IPS-18a (cell line): ENCODE measurements at regions not wholly inside any gene's neighbourhood (a gene's known extent, or its start where the extent isn't known, plus 50 kb on each side); places are given as distances from the start of the nearest gene placed in this dataset.

Source experiments
- H3K27ac ChIP-seq: one replicate; pipeline ENCODE4 v1.5.1; 2013; ENCODE audit warnings: low read length
- H3K27me3 ChIP-seq: one replicate; pipeline ENCODE4 v1.6.1; 2013; ENCODE audit warnings: mild to moderate bottlenecking, low read length; ENCODE audit not compliant: control insufficient read depth, insufficient read depth
- H3K36me3 ChIP-seq: one replicate; pipeline ENCODE4 v1.6.1; 2013; ENCODE audit warnings: low read depth, low read length; ENCODE audit not compliant: control insufficient read depth
- H3K4me1 ChIP-seq: one replicate; pipeline ENCODE4 v1.6.1; 2013; ENCODE audit warnings: low read depth, low read length; ENCODE audit not compliant: control insufficient read depth
- H3K4me3 ChIP-seq: one replicate; pipeline ENCODE4 v1.5.1; 2013; ENCODE audit warnings: low read length
- H3K9ac ChIP-seq: one replicate; pipeline ENCODE4 v1.6.1; 2013; ENCODE audit warnings: mild to moderate bottlenecking, low read length, moderate library complexity
- H3K9me3 ChIP-seq: one replicate; pipeline ENCODE4 v1.6.1; 2013; ENCODE audit warnings: low read depth, low read length; ENCODE audit not compliant: control insufficient read depth

DNA sequence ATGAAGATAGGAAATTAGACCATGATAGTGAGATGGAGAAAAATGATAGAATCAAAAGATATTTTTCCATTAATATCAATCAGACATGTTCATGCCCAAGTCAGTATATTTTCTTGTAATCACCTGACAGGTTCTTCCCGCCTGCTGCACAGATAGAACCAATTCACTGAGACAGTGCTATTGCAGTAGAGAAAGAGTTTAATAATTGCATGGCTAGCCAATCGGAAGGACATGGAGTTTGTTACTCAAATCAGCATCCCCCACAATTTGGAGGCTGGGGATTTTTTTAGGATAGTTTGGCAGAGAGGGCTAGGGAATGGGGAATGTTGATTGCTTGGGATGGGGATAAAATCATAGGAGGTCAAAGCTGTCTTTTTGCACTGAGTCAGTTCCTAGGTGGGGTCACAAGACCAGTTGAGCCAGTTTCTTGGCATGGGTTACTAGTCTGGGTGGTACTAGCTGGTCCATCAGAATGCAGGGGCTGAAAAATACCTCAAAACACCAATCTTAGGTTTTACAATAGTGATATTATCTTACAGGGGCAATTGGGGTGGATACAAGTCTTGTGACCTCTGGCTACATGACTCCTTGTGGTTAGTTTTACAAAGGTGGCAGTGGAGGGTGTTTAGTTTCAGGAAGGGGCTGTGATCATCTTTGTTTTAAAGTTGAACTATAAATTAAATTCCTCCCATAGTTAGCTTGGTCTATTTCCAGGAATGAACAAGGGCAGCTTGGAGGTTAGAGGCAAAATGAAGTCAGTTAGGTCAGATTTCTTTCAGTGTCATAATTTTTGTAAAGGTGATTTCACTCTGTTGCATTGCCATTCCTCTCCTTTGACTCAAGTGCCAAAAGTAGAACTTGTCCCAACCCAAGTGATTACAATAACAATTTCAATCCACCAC is 100.3 kb upstream of the PDE5A start:
- H3K9ac ChIP-seq, result no peak overlapping the region
- H3K4me3 ChIP-seq, result no peak overlapping the region
- H3K9me3 ChIP-seq, result no peaks in the 10 kb centered on the region
- H3K36me3 ChIP-seq, result no peaks in the 10 kb centered on the region
- H3K27me3 ChIP-seq, result no peaks in the 10 kb centered on the region
- no peak overlapping the region for H3K27ac ChIP-seq
- H3K4me1 ChIP-seq, result peaks cover 9% of the 10 kb centered on the region

DNA sequence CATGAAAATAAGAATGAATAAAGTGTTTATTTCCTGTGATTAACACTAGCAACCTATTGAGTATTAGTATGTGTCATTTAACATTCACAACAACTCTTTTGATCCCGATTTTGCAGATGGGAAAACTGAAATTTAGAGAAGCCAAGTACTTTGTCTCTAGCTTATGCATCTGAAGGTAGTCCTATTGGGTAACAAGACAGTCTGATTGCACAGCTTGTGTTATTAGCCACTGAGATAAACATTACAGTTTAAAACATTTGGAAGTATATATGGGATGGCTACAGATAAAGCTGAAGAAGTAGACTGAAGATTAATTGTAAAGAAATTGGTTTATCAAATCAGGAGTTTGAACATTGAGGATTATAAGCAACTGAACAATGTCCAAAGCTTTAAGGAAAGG is 99.6 kb upstream of the PDE5A start:
- Histone ChIP-seq H3K27ac (no peak overlapping the region), H3K9me3 (no peaks in the 10 kb centered on the region), H3K36me3 (no peaks in the 10 kb centered on the region), H3K4me1 (peaks cover 9% of the 10 kb centered on the region), H3K27me3 (no peaks in the 10 kb centered on the region), H3K9ac (no peak overlapping the region), H3K4me3 (no peak overlapping the region)

DNA sequence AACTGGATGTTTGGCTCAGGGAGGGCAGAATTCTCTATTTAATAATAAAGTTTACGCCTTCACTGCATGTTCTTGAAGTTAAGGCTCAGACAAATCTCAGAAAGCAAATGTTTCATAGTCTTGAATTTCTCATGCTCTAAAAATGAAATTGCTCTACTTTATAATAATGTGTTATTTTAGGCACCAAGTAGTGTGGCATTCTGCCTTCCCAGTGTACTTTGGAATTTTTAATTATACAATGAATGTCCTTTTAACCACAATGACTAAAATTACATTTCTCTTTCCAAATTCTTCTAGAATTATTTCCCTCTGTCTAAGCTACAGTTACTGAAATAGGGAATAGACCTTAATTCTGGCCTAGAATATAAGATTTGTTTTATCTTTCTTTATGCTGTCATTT is 97.9 kb upstream of the PDE5A start:
- Histone ChIP-seq H3K27ac (no peak overlapping the region), H3K9ac (no peak overlapping the region)

DNA sequence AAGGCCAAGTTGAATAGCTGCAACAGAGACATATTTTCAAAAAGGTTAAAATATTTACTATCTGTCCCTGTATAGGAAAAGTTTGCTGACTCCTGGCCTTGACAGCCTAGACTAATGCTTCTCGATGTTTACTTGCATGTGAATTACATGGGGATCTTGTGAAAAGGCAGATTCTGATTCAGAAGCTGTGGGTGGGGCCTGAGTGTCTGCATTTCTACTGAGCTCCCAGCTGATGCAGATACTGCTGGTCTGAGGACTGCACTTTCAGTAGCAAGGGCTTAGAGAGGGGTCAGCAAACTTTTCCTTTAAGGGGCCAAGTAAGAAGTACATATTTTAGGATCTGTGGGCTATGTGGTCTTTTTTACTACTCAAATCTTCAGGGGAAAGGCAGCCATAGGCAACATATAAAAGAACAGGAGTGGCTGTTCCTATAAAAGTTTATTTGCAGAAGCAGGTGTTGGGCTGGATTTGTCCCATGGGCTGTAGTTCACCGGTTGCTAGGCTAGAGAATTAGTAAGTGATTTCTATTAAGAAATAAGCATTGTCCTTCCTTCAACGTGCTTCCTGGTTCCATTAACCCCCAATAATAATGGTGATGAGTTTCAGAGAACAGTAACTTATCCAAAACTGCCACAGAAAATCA is 97.2 kb upstream of the PDE5A start:
- no peak overlapping the region for H3K9ac ChIP-seq
- H3K27ac ChIP-seq, result no peak overlapping the region
- peaks cover 9% of the 10 kb centered on the region for H3K4me1 ChIP-seq

More for the DNA sequence above, 97.9 kb upstream of the PDE5A start:
- no peaks in the 10 kb centered on the region for H3K9me3 ChIP-seq
- no peaks in the 10 kb centered on the region for H3K36me3 ChIP-seq
- peaks cover 9% of the 10 kb centered on the region for H3K4me1 ChIP-seq
- no peaks in the 10 kb centered on the region for H3K27me3 ChIP-seq
- no peak overlapping the region for H3K4me3 ChIP-seq

DNA sequence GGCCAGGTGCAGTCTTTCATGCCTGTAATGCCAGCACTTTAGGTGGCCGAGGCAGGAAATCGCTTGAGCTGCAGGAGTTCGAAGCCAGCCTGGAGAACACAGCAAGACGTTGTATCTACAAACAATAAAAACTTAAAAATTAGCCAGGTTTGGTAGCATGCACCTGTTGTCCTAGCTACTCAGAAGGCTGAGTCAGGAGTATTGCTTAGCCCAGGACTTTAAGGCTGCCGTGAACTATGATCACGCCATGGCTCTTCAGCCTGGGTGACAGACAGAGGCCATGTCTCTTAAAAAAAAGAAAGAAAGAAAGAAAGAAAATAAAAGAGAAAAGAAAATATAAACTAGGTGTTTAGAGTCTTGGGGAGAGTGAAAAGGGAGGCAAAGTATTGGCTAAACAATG is 96.4 kb upstream of the PDE5A start:
- no peak overlapping the region for H3K9ac ChIP-seq
- peaks cover 9% of the 10 kb centered on the region for H3K4me1 ChIP-seq
- no peak overlapping the region for H3K4me3 ChIP-seq
- no peaks in the 10 kb centered on the region for H3K9me3 ChIP-seq
- H3K27me3 ChIP-seq, result no peaks in the 10 kb centered on the region
- no peak overlapping the region for H3K27ac ChIP-seq
- H3K36me3 ChIP-seq, result no peaks in the 10 kb centered on the region

More for the DNA sequence above, 97.2 kb upstream of the PDE5A start:
- Histone ChIP-seq H3K9me3 (no peaks in the 10 kb centered on the region), H3K36me3 (no peaks in the 10 kb centered on the region), H3K27me3 (no peaks in the 10 kb centered on the region), H3K4me3 (no peak overlapping the region)

DNA sequence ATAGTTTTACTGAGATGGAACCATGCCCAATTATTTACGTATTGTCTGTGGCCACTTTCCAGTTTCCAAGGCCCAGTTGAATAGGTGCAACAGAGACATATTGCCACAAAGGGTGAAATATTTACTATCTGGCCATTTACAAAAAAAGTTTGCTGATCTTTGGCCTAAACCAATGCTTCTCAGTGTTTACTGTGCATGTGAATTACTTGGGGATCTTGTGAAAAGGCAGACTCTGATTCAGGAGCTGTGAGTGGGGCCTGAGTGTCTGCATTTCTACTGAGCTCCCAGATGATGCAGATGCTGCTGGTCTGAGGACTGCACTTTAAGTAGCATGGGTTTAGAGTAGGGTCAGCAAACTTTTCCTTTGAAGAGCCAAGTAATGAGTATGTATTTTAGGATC is 94.1 kb upstream of the PDE5A start:
- Histone ChIP-seq H3K9me3 (peaks cover 6% of the 10 kb centered on the region), H3K27me3 (no peaks in the 10 kb centered on the region), H3K36me3 (no peaks in the 10 kb centered on the region), H3K4me3 (no peak overlapping the region), H3K9ac (no peak overlapping the region), H3K27ac (no peak overlapping the region), H3K4me1 (peaks cover 9% of the 10 kb centered on the region)

DNA sequence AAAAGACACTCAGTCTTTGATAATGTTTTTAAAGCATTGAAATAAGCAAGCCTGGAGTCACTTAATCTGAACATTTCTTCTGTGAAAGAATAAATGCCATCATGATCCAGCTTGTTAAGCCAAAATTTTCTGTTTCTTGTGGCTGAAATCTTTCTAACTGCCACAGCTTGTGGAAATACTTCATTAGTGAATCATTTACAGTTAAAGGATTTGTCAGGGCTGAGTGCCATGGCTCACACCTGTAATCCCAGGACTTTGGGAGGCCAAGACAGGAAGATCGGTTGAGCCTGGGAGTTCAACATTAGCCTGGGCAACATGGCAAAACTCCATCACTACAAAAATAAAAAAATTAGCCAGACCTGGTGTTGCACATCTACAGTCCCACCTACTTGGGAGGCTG is 93.3 kb upstream of the PDE5A start:
- no peaks in the 10 kb centered on the region for H3K27me3 ChIP-seq
- peaks cover 6% of the 10 kb centered on the region for H3K9me3 ChIP-seq
- no peak overlapping the region for H3K9ac ChIP-seq
- H3K27ac ChIP-seq, result no peak overlapping the region
- peaks cover 9% of the 10 kb centered on the region for H3K4me1 ChIP-seq
- H3K4me3 ChIP-seq, result no peak overlapping the region
- H3K36me3 ChIP-seq, result no peaks in the 10 kb centered on the region

DNA sequence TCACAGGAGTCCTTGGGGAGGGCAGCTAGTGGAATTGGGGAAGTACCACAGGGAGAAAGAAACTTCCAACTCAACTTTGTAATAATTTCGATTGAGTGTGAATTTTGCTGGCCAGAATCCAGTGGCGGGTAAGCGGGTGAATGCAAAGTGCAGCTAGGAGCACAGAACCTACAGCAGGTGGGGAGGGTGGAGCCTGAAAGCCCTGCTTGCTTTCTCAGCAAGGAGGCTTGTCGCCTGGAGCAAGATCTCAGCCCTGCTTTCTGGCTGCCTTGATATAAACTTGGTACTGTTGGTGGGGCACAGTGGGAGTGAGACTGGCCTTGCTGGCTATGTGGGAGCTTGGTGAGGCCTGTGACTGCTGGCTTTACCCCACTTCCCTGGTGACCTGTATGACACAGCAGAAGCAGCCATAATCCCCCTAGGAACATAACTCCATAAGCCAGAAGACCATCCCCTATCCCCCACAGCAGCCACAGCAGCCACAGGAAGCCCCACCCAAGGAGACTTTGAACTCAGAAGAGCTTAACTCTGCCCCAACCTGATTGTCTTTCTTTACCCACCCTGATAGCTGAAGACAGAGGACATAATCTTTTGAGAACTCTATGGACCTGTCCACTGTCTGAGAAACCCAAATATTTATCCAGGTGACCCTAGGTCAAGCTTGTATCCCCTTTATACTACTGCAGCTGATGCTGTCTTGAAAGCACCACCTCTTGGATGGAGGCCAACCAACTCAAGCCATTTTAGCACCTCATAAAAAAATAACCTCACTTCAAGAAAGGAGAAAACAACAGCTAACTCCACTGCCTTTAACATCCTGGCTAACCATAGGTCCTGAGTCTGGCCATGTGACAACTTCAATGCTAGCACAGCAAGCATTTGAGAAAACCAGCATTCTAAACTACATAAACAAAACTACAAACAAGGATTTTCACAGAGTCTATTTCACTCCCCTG is 87.2 kb upstream of the PDE5A start:
- no peaks in the 10 kb centered on the region for H3K27me3 ChIP-seq
- H3K9me3 ChIP-seq, result peaks cover 6% of the 10 kb centered on the region
- no peak overlapping the region for H3K27ac ChIP-seq
- H3K9ac ChIP-seq, result no peak overlapping the region
- no peaks in the 10 kb centered on the region for H3K4me1 ChIP-seq
- no peaks in the 10 kb centered on the region for H3K36me3 ChIP-seq
- H3K4me3 ChIP-seq, result no peak overlapping the region

DNA sequence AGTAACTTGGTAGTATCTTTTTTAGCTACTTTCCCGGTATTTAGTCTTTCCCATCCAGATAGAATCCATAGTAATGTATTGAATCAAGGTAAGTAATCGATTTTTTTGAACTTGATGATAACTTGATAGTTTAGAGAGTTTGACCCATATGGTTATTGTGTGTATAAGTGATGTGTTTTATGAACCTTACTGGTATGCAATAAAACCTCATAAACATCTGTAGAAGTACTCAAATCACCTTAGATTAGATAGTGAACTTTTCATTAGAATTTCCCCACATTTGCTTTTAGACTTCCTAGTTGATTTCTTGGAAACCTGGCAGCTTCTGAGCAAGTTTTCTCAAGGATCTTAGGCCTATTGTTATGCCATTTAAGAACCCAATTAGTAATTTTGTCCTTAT is 80.8 kb upstream of the PDE5A start:
- Histone ChIP-seq H3K9me3 (no peaks in the 10 kb centered on the region), H3K36me3 (no peaks in the 10 kb centered on the region), H3K4me1 (no peaks in the 10 kb centered on the region), H3K27ac (no peak overlapping the region), H3K9ac (no peak overlapping the region), H3K4me3 (no peak overlapping the region), H3K27me3 (no peaks in the 10 kb centered on the region)

DNA sequence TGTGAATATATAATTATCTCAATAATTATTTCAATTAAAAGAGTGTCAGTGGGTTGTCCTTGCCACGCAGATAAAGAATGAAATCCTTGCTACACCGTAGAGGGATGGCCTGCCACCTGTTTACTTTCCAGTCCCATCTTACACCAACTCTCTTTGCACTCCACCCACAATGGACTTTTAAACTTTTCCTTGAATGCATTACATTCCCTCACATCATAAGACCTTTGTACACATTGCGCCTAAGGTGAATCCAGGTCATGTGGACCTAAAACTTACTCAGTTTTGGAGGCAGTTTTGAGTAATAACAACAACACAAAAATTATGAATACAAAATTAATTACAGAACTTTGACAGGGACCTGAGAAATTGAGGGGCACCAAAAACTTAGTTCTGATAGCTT is 78.7 kb upstream of the PDE5A start:
- Histone ChIP-seq H3K4me1 (no peaks in the 10 kb centered on the region), H3K4me3 (no peak overlapping the region), H3K27ac (no peak overlapping the region), H3K9ac (no peak overlapping the region), H3K27me3 (no peaks in the 10 kb centered on the region), H3K36me3 (no peaks in the 10 kb centered on the region), H3K9me3 (no peaks in the 10 kb centered on the region)

DNA sequence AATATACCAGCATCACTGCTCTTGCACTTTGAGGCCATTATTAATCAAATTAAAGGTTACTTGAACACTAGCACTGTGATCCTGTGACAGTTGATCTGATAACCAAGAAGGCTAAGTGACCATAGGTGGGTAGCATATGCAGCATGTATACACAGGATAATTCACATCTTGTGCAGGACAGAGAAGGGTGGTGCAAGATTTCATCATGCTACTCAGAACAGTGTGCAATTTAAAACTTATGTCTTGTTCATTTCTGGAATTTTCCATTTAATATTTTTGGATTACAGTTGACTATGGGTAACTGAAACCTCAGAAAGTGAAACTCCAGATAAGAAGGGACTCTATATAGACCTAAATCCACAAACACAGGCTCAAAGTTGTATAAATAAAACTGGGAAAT is 78.2 kb upstream of the PDE5A start:
- no peak overlapping the region for H3K9ac ChIP-seq
- no peaks in the 10 kb centered on the region for H3K36me3 ChIP-seq
- H3K4me3 ChIP-seq, result no peak overlapping the region
- no peaks in the 10 kb centered on the region for H3K9me3 ChIP-seq
- no peak overlapping the region for H3K27ac ChIP-seq
- H3K4me1 ChIP-seq, result no peaks in the 10 kb centered on the region
- H3K27me3 ChIP-seq, result no peaks in the 10 kb centered on the region
